Tibial nerve (tissue), 4 donors: ENCODE measurements at regions not wholly inside any gene's neighbourhood (a gene's known extent, or its start where the extent isn't known, plus 50 kb on each side); places are given as distances from the start of the nearest gene placed in this dataset.

Experiments used
- CTCF ChIP-seq, 5 experiments: fragments of 200-600 bp in 3 of 5; fragments of 450-650 bp in 2 of 5; sonication (generic) in 3 of 5; IDR thresholded peaks; one replicate each; pipeline ENCODE4 v1.5.1; 2016 to 2019; ENCODE audit warnings: antibody characterized with exemption in 5 of 5, mild to moderate bottlenecking in 3 of 5, moderate library complexity in 2 of 5
- EP300 ChIP-seq, 2 donors: sonication (generic); formaldehyde crosslinking; IDR thresholded peaks; one replicate each; pipeline ENCODE4 v1.6.1; 2017; ENCODE audit warnings: antibody characterized with exemption in 2 of 2, mild to moderate bottlenecking in 1 of 2
- POLR2A ChIP-seq, 2 donors: fragments of 450-650 bp; IDR thresholded peaks; one replicate each; pipeline ENCODE4 v1.6.1; 2017; ENCODE audit warnings: antibody characterized with exemption in 2 of 2, mild to moderate bottlenecking in 2 of 2, moderate library complexity in 2 of 2

- TF ChIP-seq EP300 (IDR thresholded peaks at IDR 0.05) (no peak), CTCF (IDR thresholded peaks at IDR 0.05) (no peak), POLR2A (IDR thresholded peaks at IDR 0.05) (no peak)
Observed at GRCh38 chrX:40267334-40268187, 169.8 kb upstream of the BCOR start.
